Stimulated activated naive CD8-positive, alpha-beta T cell treated with anti-CD3 and anti-CD28 coated beads, Interleukin-15, Interleukin-2, amounts not matched to agents 100 ng/mL and 50 ng/mL, for 24 hours (primary cell): ENCODE measurements at regions not wholly inside any gene's neighbourhood (a gene's known extent, or its start where the extent isn't known, plus 50 kb on each side); places are given as distances from the start of the nearest gene placed in this dataset.

Experiments used
- H3K27ac Mint-ChIP-seq: one replicate; pipeline ENCODE4 v1.8.0; 2021; ENCODE audit warnings: mild to moderate bottlenecking, mixed read lengths
- H3K27me3 Mint-ChIP-seq: one replicate; pipeline ENCODE4 v1.8.0; 2021; ENCODE audit warnings: mixed read lengths
- H3K36me3 Mint-ChIP-seq: one replicate; pipeline ENCODE4 v1.8.0; 2021; ENCODE audit warnings: low read depth, mixed read lengths
- H3K4me1 Mint-ChIP-seq: one replicate; pipeline ENCODE4 v1.8.0; 2021; ENCODE audit warnings: low read depth, mixed read lengths
- H3K4me3 Mint-ChIP-seq: one replicate; pipeline ENCODE4 v1.8.0; 2021; ENCODE audit warnings: mild to moderate bottlenecking, mixed read lengths
- H3K9me3 Mint-ChIP-seq: one replicate; pipeline ENCODE4 v1.8.0; 2021; ENCODE audit warnings: mixed read lengths

DNA sequence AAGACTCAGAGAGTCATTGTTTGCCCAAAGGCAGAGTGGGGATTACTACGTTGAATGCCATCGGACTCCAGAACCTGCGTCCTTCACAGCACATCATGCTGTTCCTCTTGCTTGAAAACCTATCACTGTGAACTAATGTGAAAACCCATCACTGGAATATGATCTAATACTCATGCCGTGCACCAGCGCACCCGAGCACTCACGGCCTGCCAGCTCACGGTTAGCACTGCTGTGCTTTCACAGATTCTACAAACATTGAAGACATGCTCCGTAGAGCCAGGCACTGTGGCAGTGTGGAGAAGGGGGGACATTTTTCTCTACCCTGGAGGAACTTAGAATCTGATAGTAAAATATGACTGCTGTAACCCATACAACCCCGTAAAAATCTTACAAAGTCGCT lies 350.4 kb downstream of the C16orf95 start:
- no peak overlapping the region for H3K27ac Mint-ChIP-seq
- no peaks in the 10 kb centered on the region for H3K9me3 Mint-ChIP-seq
- H3K4me1 Mint-ChIP-seq: no peaks in the 10 kb centered on the region
- H3K4me3 Mint-ChIP-seq: no peak overlapping the region
- peaks cover under 1% of the 10 kb centered on the region for H3K27me3 Mint-ChIP-seq
- no peaks in the 10 kb centered on the region for H3K36me3 Mint-ChIP-seq

GRCh38 chr16:86968866-86969265 lies 348.3 kb downstream of the C16orf95 start:
- no peaks in the 10 kb centered on the region for H3K9me3 Mint-ChIP-seq
- peaks cover 10% of the 10 kb centered on the region for H3K27me3 Mint-ChIP-seq
- H3K36me3 Mint-ChIP-seq: no peaks in the 10 kb centered on the region
- H3K4me3 Mint-ChIP-seq: no peak overlapping the region
- H3K27ac Mint-ChIP-seq: no peak overlapping the region
- no peaks in the 10 kb centered on the region for H3K4me1 Mint-ChIP-seq

DNA sequence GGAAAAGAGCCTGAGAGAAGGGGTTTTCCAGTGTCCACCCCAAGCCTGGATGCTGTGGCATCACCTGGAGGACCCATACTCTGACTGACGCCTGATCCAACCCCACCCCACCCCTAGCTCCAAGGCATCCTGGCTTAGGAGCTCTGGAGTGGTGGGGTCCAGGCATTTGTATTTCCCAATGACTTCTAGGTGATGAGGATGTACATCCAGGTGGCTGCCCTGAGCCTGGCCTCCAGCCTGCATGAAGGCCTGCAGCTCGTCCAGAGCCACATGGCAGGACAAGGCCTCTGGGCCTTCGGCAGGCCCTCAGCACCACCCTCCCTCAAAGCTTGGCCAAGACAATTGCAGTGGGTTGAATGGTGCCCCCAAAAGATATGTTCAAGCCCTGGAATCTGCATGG lies 347.5 kb downstream of the C16orf95 start:
- Mint-ChIP-seq H3K27me3 (peaks cover 10% of the 10 kb centered on the region), H3K36me3 (no peaks in the 10 kb centered on the region), H3K27ac (no peak overlapping the region), H3K9me3 (no peaks in the 10 kb centered on the region), H3K4me1 (no peaks in the 10 kb centered on the region), H3K4me3 (no peak overlapping the region)

GRCh38 chr16:86970279-86970678 lies 346.9 kb downstream of the C16orf95 start:
- Mint-ChIP-seq H3K4me3 (no peak overlapping the region), H3K9me3 (no peaks in the 10 kb centered on the region), H3K27ac (no peak overlapping the region), H3K27me3 (peaks cover 13% of the 10 kb centered on the region), H3K4me1 (no peaks in the 10 kb centered on the region), H3K36me3 (no peaks in the 10 kb centered on the region)

GRCh38 chr16:86970726-86971125 lies 346.5 kb downstream of the C16orf95 start:
- H3K4me1 Mint-ChIP-seq: no peaks in the 10 kb centered on the region
- no peak overlapping the region for H3K27ac Mint-ChIP-seq
- H3K36me3 Mint-ChIP-seq: no peaks in the 10 kb centered on the region
- peaks cover 16% of the 10 kb centered on the region for H3K27me3 Mint-ChIP-seq
- no peaks in the 10 kb centered on the region for H3K9me3 Mint-ChIP-seq
- no peak overlapping the region for H3K4me3 Mint-ChIP-seq

DNA sequence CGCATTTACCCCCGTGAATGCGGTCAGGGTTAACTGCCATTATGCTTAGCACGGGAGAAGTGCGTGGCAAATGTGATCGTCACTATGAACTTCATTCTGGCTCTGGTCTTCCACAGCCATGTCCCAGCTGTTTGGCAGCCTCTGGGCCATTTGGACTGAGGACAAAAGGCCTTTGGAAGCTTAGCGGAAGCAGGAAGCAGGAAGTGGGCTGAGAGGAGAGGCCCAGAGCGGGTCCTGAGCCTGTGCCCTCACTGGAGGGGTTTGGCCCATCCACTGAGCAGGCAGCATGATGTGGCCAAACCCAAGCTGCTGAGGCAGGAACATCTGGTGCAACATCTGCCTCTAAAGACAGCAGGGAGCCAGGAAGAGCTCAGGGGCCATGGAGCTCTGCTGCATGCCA lies 345.9 kb downstream of the C16orf95 start:
- Mint-ChIP-seq H3K27ac (no peak overlapping the region), H3K4me3 (no peak overlapping the region), H3K4me1 (no peaks in the 10 kb centered on the region), H3K36me3 (no peaks in the 10 kb centered on the region), H3K9me3 (no peaks in the 10 kb centered on the region), H3K27me3 (peaks cover 16% of the 10 kb centered on the region)

DNA sequence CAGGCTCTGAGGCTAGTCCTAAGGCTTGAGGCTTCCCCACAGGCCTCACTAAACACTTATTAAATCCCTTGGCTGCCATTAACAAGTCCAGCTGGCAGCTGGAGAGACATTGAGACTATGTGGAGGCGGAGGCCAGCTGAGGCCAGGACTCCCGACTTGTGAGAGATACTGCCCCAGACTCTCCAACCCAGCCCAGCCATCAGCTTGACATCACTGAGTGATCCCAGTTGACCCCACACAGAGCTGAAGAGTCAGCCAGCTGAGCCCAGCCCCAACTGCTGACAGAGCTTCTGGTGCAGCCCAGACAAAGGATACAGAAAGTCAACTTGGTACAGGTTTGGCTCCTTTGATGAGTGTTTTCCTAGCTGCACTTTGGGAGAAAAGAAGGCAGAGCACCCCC lies 343.1 kb downstream of the C16orf95 start:
- no peaks in the 10 kb centered on the region for H3K9me3 Mint-ChIP-seq
- no peak overlapping the region for H3K27ac Mint-ChIP-seq
- no peaks in the 10 kb centered on the region for H3K4me1 Mint-ChIP-seq
- H3K27me3 Mint-ChIP-seq: peaks cover 19% of the 10 kb centered on the region
- H3K4me3 Mint-ChIP-seq: no peak overlapping the region
- no peaks in the 10 kb centered on the region for H3K36me3 Mint-ChIP-seq

DNA sequence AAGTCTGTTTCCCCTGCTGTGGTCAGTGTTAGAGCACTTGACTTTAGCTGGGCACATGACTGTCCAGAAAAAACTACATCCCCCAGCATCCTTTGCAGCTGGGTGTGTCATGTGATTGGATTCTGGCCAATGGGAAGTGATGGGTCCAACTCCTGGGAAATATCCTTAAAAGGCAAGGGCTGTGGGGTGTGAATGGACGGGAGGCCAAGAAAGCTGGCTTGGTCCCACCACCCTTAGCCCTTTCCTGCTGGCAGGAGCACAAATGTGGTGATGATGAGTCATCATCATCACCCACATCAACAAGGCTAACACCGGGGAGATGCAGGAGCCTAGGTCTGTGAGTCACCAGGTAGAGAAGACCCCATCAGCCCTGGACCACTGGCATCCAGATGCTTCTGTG lies 341.7 kb downstream of the C16orf95 start:
- Mint-ChIP-seq H3K27ac (no peak overlapping the region), H3K4me1 (no peaks in the 10 kb centered on the region), H3K27me3 (peaks cover 19% of the 10 kb centered on the region), H3K4me3 (no peak overlapping the region), H3K36me3 (no peaks in the 10 kb centered on the region), H3K9me3 (no peaks in the 10 kb centered on the region)

GRCh38 chr16:86977076-86977676 lies 340.0 kb downstream of the C16orf95 start:
- Mint-ChIP-seq H3K27me3 (peaks cover 15% of the 10 kb centered on the region), H3K4me3 (no peak overlapping the region), H3K27ac (no peak overlapping the region), H3K9me3 (no peaks in the 10 kb centered on the region), H3K4me1 (no peaks in the 10 kb centered on the region), H3K36me3 (no peaks in the 10 kb centered on the region)

- H3K9me3 Mint-ChIP-seq: no peaks in the 10 kb centered on the region
- no peak overlapping the region for H3K4me3 Mint-ChIP-seq
- H3K27ac Mint-ChIP-seq: no peak overlapping the region
- H3K36me3 Mint-ChIP-seq: no peaks in the 10 kb centered on the region
- peaks cover 10% of the 10 kb centered on the region for H3K27me3 Mint-ChIP-seq
- H3K4me1 Mint-ChIP-seq: no peaks in the 10 kb centered on the region
These were observed 338.7 kb downstream of the C16orf95 start for GRCh38 chr16:86978445-86979030.

GRCh38 chr16:86979061-86979460 lies 338.1 kb downstream of the C16orf95 start:
- no peak overlapping the region for H3K4me3 Mint-ChIP-seq
- H3K36me3 Mint-ChIP-seq: no peaks in the 10 kb centered on the region
- no peaks in the 10 kb centered on the region for H3K4me1 Mint-ChIP-seq
- H3K27ac Mint-ChIP-seq: no peak overlapping the region
- peaks cover 10% of the 10 kb centered on the region for H3K27me3 Mint-ChIP-seq
- H3K9me3 Mint-ChIP-seq: no peaks in the 10 kb centered on the region

GRCh38 chr16:86979984-86980553 lies 337.1 kb downstream of the C16orf95 start:
- Mint-ChIP-seq H3K4me1 (no peaks in the 10 kb centered on the region), H3K4me3 (no peak overlapping the region), H3K27me3 (peaks cover 9% of the 10 kb centered on the region), H3K27ac (no peak overlapping the region), H3K9me3 (no peaks in the 10 kb centered on the region), H3K36me3 (no peaks in the 10 kb centered on the region)

DNA sequence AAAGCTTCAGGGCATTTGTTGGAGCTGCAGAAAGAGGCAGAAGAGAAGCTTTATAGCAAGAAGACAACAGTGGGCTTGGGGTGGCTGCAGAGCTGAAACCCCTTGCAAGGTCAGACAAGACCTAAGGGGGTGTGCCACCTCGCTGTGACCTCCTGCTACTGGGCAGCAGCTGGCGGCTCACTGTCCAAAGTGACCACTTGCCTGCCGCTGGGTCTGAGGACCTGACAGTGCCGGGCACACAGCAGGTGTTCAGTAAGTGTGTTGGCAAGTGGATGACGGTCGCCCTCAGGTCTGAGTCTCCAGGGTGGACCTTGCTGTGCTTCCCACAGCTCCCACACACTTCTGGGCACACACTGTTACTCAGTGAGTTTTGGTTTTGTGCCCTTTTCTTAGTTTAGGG lies 336.5 kb downstream of the C16orf95 start:
- H3K4me1 Mint-ChIP-seq: no peaks in the 10 kb centered on the region
- no peak overlapping the region for H3K4me3 Mint-ChIP-seq
- H3K27ac Mint-ChIP-seq: no peak overlapping the region
- no peaks in the 10 kb centered on the region for H3K36me3 Mint-ChIP-seq
- H3K9me3 Mint-ChIP-seq: no peaks in the 10 kb centered on the region
- H3K27me3 Mint-ChIP-seq: peaks cover 4% of the 10 kb centered on the region

- no peak overlapping the region for H3K4me3 Mint-ChIP-seq
- H3K9me3 Mint-ChIP-seq: no peaks in the 10 kb centered on the region
- H3K27ac Mint-ChIP-seq: no peak overlapping the region
- no peaks in the 10 kb centered on the region for H3K4me1 Mint-ChIP-seq
- no peaks in the 10 kb centered on the region for H3K36me3 Mint-ChIP-seq
- H3K27me3 Mint-ChIP-seq: peaks cover 4% of the 10 kb centered on the region
These were observed 334.9 kb downstream of the C16orf95 start for GRCh38 chr16:86982347-86982596.

DNA sequence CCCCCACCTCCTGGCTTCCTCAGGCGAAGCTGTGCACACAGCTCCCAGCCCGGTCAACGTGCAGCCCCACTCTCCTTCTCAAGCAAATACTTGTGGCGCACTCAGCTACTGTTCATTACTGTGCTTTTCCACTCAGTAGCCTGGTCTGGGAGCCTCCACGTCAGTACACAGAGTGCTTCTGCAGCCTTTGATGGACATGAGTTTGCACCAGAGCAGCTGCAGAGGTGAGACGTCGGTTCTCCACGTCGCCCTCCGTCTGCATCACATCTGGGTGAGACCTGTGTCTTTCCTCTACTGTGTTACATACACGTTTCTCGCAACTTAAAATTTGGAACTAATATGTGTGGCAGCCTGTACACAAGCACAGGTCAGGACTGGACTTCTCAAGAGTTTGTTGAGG lies 334.3 kb downstream of the C16orf95 start:
- H3K4me3 Mint-ChIP-seq: no peak overlapping the region

GRCh38 chr16:86983621-86984020 lies 333.6 kb downstream of the C16orf95 start:
- Mint-ChIP-seq H3K27ac (no peak overlapping the region), H3K4me1 (no peaks in the 10 kb centered on the region), H3K4me3 (no peak overlapping the region), H3K9me3 (no peaks in the 10 kb centered on the region), H3K27me3 (no peaks in the 10 kb centered on the region), H3K36me3 (no peaks in the 10 kb centered on the region)

More for the DNA sequence above, 334.3 kb downstream of the C16orf95 start:
- Mint-ChIP-seq H3K27me3 (peaks cover 4% of the 10 kb centered on the region), H3K27ac (no peak overlapping the region), H3K36me3 (no peaks in the 10 kb centered on the region), H3K4me1 (no peaks in the 10 kb centered on the region), H3K9me3 (no peaks in the 10 kb centered on the region)
